GM19438 (cell line): ENCODE measurements at regions not wholly inside any gene's neighbourhood (a gene's known extent, or its start where the extent isn't known, plus 50 kb on each side); places are given as distances from the start of the nearest gene placed in this dataset.

Experiments used
- ATAC-seq: cut with Tn5 transposase; IDR thresholded peaks from one replicate; pipeline ENCODE4 v1.9.1; 2021; ENCODE audit warnings: low read depth; ENCODE audit not compliant: unreplicated experiment

DNA sequence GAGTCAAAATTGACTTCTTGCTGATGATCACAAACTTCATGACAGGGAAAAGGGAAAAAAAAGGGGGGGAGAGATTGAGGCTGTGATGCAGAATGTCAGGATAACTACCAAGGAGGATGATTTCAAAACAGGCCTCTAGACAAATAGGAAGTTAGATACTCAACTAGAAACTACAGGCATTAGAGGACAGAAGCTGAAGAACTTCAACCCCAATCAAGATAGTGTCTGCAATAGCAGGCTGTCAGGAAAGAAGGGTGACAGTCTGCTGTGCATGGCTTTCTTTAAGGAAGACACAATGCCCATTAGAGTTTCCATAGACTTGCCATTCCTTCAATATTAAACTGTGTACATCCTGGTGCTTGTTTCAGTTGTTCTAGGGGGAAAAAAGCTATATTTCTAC is 257.2 kb downstream of the TTLL7 start:
- no peak for ATAC-seq

DNA sequence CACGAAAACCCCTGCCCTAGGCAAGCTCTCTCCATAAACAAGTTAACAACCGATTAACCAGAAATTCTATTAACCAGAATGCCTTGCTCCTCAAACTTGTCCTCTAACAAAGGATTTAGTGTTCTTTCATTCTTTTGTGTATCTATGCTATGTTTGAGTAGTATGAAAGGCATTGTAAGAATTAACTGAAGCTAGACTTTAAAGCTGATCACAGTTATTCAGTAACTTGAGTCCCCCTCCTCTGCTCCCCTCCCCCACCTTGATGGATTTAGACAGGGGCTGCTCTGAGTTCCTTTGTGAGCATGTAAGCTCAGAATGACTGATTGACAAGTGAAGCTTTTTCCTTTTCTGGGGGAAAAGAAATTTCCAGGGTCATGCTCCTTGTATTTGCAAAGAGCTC is 257.6 kb downstream of the TTLL7 start:
- ATAC-seq, result no peak

DNA sequence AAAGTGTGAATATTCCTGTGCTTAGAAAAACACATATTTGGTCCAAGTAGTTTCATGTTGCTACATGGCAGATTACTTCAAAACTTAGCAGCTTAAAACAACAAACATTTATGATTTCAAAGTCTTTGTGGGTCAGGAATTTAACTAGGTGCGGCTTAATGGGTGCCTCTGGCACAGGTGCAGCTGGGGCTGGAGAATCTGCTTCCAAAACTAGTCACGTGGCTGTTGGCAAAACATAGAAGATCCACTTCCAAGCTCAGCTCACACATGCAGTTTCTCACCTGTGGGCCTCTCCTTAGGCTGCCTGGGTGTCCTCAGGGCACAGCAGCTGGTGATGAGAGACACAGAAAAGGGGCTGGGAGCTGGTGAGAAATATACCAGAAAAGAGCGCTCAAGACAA is 263.4 kb downstream of the TTLL7 start:
- no peak for ATAC-seq

DNA sequence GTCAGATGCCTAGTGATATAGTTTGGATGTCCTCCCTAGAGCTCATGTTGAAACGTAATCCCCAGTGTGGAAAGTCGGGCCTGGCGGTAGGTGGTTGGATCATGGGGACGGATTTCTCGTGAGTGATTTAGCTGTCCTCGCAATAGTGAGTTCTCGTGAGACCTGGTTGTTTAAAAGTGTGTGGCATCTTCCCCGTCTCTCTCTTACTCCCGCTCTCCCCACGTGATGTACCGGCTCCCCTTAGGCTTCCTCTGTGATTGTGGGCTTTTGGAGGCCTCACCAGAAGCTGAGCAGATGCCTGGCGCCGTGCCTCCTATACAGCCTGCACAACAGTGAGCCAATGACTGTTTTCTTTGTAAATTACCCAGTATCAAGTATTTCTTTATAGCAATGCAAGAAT is 264.5 kb downstream of the TTLL7 start:
- ATAC-seq, result no peak

DNA sequence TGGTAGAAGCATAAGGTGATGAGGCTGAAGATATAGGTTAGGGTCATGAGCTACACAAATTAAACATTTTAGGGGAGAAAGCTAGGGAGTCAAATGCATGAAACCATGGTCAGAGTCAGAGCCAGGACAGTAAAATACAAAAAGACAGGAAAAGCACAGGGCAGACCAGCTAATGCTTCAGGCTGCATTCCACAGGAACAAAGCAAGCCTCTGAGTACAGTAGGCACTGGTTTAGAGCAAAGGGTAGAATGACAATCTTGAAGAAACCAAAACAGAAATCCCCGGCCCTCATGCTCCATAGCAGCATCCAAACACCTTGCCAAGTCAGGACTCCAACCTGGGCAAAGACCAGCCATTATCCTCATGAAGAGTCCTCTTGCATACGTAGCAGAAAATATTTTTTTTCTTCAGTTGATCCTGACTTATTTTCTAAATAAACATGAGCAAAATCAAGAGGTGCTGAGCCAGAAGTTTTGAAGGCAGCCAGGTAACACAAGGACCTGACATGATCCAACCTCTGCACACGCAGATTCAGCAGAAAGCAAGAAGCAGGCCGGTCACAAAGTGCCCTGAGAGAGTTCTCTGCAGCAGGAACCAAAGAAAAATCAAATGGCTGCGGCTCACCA is 273.1 kb downstream of the TTLL7 start:
- no peak for ATAC-seq

DNA sequence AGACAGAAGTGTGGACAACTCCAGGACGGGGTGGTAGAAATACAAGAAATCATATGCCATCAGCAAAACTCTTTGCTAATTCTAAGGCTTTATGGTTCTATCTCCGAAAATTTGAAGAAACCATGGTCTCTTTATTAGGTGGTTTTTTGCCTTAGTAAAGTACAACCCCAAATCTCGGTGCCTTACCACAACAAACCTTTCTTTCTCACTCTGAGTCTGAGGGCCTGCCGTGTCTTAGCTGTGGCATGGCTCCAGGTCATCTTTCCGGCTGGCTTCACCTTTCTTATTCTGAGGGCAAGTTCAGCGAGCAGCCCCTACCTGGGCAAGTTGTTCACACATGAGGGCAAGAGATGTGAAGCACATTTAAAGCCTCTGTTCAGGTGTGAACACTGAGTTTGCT is 280.6 kb downstream of the TTLL7 start:
- ATAC-seq, result no peak

DNA sequence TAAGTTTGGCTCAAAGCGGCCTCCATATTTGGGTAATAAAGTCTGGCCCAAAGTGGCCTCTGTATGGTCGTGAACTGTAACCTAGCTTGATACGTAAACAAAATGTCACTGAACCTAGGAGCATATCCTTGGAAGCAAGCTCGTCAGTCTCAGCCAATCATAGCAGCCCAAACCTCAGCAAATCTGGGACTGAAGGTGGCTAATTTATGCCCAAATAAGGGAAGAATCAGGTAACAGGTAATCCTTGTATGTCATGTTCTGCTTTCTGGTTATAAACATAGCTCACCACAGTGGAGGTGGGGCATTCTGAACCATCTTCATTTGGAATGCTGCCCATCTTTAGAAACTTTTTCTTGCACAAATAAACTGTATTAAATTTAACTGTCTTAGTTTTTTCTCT is 281.1 kb downstream of the TTLL7 start:
- ATAC-seq, result no peak

DNA sequence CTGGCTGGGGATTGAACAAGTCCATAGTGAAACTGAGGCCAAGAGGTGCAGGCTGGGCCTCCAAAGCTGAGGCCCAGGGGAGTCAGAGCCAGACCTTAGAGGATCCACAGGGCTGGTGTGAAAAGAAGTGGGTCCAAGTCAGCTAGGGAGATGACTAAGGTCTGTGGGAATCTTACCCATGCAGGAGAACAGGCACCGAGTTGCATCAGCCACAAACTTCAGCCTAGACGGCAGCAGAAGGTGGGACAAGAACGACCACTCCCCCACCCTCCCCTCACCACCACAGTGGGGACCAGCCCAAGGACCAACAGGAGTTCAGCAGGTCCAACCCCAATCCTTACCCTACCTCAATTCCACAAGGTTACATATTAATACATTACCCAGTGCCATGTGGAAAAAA is 282.3 kb downstream of the TTLL7 start:
- ATAC-seq, result no peak

DNA sequence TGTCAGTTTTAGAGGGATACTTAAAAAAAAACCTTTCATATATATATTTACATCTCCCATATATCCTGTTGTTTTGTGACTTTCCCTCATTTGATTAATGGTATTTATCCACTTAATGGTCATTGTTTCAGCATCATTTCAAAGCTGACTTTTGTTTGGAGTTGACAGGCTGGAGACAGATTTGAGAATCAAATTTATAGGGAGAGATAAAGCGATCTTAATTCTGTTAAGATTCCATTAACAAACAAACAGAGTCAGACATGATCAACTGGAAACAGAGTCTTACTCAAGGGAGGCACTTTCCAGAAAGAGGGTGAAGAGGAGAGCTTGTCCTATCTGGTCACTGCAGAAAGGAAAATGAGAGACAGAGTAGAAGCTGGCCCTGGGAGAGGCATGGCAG is 283.4 kb downstream of the TTLL7 start:
- ATAC-seq, result no peak

DNA sequence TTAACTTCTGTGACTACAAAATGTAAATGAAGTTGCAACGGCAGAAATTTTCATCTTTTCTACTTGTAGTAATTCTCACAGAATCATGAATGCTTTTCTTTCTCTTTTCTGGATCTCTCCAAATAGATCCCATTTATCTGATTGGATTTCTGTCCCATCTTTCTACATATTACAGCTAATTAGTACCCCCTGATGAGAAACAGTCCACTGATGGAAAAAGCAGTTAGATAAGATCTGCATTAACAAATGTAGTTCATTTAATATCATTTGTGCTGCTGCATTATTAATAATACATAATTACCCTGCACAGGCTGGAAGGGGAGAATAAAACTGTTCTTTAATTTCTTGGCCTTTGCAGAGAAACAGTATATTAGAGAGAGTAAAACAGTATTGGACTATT is 289.3 kb downstream of the TTLL7 start:
- no peak for ATAC-seq

DNA sequence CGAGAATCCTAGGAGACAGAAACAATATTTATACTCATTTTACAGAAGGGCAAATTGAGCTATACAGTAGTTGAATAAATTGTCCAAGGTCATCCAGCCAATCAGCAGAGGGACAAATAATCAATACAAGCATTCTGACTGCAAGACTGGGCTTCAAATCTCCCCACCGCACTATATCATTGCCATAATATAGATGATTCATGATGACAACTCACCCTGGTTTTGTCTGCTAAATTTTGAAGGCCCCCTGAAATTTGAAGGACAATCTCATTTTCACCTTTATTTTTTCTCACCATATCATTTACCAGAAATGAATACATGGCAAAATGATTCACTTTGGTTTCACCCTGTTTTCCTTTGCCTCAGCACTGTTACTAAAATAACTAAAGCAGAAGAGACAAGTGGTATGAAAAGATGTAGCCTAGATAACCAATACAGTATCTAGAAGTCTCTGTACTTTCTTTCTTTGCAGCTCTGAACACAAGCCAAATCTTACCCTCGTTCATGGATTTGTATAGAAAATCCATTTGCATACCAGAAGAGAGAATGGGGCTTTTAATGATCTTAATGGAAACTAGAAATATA is 292.5 kb downstream of the TTLL7 start:
- ATAC-seq, result no peak

DNA sequence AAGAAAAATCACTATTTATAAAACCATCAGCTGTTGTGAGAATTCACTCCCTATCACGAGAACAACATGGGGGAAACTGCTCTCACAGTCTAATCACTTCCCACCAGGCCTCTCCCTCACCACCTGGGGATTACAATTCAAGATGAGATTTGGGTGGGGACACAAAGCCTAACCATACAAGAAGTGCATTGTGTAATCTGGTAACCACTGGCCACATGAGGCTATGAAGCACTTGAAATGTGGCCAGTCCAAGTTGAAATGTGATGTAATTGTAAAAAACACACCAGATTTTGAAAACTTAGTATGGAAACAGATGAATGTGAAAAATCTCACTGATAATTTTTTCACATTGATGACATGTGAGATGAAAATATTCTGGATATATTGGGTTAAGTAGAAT is 293.8 kb downstream of the TTLL7 start:
- no peak for ATAC-seq

DNA sequence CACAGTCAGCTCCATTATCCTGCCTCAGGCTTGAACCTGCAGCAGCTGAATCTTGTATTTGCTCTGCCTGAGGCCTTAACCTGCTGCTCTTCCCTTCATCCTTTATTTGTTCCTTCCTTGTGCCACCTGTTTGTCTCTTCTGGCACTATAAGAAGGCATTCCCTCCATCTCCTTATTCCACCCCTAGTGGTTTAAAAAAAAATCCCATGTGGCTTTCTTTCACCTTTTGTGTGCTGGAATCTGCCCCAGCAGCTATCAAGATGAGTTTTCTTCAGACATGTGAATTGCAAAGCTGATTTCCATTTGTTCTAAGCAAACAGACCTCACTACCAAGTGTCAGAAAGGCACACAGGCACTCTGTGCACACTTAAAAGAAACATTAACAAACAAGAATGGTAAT is 294.6 kb downstream of the TTLL7 start:
- ATAC-seq, result no peak

DNA sequence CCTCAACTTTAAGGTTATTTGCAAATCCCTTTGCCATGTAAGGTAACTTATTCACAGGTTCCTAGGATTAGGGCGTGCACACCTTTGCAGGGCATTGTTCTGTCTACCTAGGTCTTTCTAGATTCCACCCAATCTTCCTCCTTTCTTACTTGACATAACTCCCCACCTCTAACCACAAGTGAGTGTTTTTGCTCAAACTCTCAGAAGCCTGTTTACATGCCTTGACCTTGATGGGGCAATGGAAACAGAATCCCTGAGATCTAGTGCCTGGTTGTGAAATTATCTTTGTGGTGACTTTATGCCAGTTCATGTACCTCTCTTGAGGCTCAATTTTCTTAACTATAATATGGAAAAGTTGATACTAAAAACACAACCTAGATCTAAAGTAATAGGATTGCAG is 296.6 kb downstream of the TTLL7 start:
- ATAC-seq, result no peak

DNA sequence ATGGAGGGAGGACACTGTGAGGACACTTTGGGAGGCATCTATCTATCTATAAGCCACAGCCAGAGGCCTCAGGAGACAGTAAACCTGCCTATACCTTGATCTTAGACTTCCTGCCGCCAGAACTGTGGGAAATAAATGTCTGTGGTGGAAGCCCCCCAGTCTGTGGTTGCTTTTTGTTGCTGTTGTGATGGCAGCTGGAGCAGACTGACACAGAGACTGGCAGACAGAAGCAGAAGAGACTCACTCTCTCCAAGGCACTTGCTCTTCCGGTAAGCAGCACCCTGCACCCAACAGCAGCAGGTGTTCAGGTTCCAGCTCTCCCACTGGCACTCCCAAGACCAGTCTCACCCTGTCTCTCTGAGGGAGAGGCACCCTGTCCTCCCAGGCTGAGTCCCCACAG is 297.6 kb downstream of the TTLL7 start:
- ATAC-seq, result no peak

DNA sequence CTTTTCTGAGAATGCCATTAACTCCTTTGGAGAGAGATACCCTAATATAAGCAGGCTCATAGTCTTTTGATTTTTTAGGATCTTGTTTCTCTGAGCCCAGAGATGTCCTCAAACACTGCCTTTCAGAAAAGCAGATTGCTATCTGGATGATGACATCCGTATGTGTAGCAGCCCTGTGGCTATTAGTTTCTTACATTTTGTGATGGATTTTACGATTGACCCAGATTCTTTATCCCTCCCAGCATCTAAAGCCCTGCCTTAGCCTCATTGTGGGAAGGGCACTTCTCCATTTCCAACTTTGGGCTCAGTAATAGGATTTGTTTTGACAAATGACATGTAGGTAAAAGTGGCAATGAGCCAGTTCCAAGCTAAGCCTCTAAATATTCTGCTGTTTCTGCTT is 300.3 kb downstream of the TTLL7 start:
- ATAC-seq, result no peak

DNA sequence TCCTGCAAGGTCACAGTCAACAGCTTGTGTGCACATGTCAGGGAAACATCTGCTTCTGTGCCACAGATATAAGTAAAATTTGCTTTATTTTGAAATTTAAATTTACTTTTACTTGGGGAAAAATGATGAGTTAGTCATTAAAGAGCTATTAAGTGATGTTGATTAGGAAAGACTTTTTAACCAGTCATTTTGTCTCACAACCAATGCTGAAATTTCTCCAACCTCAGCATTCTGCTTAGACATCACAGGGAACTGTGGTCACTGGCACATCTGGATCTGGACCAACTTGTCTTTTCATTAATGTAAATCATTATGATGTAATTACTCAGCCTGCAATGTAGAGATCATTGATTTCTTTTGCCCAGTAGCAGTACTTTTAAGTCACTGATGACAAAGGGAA is 301.0 kb downstream of the TTLL7 start:
- ATAC-seq, result no peak

DNA sequence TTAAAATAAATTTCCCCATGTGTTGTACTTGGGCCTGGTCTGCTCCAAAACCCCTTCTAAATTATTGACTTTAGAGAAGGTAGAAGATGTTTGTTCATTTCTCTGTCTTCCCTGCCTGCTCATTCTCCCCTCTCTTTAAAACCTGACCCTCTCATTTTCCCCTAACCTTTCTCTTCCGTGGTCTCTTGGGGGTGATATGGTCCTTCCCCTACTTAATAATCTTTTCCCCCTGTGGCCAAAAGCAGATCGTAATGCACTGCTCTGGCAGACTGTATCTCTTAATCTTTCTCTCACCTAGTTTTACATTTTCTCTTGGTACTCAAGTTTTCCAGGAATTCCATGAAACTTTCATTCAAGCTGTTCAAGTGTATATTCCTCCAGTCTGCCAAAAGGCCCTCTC is 301.7 kb downstream of the TTLL7 start:
- ATAC-seq, result no peak

DNA sequence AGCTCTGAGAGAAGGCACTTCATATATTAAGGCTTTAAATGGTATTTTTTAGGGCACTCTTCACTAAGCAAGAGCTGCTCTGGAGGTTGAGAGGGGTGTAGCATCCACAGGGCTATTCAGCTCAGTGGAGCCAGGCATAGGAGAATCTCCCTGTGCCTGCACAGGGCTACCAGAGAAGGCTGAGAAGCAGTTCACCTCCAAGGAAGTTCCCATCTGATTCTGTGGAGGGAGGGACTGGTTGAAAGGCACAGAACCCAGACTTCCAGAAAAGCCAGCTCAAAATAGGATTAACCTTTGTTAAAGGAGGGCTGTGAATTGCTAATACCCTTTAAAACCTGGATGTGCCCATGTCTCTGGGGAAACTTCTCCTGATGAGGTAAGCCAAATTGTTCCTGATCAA is 304.5 kb downstream of the TTLL7 start:
- no peak for ATAC-seq

DNA sequence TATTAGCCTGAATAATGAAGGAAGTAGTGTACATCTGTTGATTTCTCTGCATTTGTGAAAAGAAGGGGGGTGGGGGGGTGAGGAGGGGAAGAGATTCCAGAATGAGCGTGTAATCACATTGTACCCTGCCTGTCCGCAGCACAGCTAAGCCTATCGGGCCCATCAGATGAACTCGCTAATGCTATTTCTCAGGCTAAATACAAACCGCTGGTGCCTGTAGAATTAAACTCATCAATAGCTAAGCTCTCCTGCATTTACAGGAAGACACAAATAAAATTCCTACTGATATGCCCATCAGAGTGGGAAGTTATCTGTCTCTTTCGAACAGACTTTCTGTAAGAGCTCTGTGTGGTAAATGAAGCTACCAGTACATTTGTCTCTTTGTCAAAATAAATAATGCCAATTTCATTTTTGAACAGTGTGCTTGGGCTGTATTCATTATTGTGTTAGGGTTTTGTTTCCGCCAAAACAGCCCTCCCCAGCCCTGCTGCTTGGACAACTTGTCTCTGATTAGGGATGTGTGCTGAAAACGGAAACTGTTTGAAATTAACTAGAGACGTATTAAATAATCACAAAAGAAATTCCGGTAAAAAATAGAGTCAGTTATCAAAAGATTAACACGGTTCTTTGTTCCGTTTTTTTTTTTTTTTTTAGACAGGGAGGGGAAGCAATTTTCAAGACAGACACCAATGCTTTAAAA is 305.4 kb downstream of the TTLL7 start:
- ATAC-seq, result no peak

DNA sequence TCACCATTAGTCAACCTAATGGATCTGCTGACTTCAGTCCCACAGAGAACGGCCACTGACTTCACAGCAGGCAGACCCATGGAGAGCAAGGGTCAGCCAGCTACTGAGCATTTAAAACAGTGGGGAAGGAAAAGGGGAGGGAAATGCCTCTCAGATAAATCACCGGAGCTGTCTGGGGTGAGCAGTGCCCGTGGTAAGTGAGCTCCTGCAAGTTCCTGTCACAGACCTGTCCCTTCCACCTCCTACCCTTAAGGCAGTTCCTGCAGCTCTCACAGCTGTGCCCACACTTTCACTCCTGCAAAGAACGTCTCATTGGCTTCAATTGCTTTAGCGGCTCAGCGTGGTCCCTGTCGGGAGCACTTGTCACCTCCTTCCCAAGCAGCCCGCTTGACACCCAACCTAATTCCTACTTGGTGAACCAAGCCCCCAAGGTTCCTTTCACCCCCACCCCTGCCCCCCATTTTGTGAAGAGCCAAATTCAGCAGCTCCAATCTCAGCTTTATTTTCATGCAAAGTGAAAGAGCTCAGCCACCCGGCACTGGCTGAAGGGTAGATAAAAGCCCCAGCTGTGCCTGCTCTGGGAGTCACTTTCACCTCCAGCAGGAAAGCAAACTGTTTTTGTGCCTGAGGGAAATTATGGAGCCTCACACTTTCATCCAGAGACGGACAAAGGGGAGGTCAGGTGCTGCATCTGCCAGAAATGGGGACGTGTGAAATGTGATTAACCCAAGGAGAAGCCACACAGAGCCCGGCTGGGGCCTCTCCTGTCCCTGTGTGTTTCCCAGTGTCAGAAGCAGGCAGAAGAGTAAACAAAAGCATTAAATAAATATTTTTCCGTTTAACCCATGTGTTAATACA is 306.2 kb downstream of the TTLL7 start:
- peak; percentile 77 for ATAC-seq
